HL-60 (cell line): ENCODE measurements at regions not wholly inside any gene's neighbourhood (a gene's known extent, or its start where the extent isn't known, plus 50 kb on each side); places are given as distances from the start of the nearest gene placed in this dataset.

Experiments used
- DNase-seq, 2 experiments: peaks; one replicate each; pipeline ENCODE4 v3.0.0-alpha.2; 2010 to 2020; ENCODE audit warnings: low read depth in 1 of 2, low spot score in 1 of 2
- H3K27ac ChIP-seq: fragments of 250-450 bp; sonication (Bioruptor Pico); replicated peaks from 2 replicates; pipeline ENCODE4 v1.5.1; 2020; ENCODE audit warnings: mild to moderate bottlenecking, moderate library complexity
- H3K27me3 ChIP-seq: fragments of 250-450 bp; sonication (Bioruptor Pico); 2 replicates; pipeline ENCODE4 v1.5.1; 2021; ENCODE audit warnings: mild to moderate bottlenecking, moderate library complexity; ENCODE audit not compliant: insufficient read depth, poor library complexity, severe bottlenecking
- H3K4me3 ChIP-seq: replicated peaks from 2 replicates; pipeline ENCODE4 v1.5.1; 2011; ENCODE audit warnings: mild to moderate bottlenecking, control low read depth, low read length; ENCODE audit not compliant: insufficient read depth
- GABPA ChIP-seq: IDR thresholded peaks from 2 replicates; pipeline ENCODE4 v1.6.1; 2012; ENCODE audit warnings: low read depth
- POLR2AphosphoS5 ChIP-seq: IDR thresholded peaks from 2 replicates; pipeline ENCODE4 v1.6.1; 2012; ENCODE audit warnings: low read depth
- REST ChIP-seq: IDR thresholded peaks from 2 replicates; pipeline ENCODE4 v1.6.1; 2012; ENCODE audit warnings: low read depth; ENCODE audit not compliant: insufficient replicate concordance
- SPI1 ChIP-seq: IDR thresholded peaks from 2 replicates; pipeline ENCODE4 v1.6.1; 2012; ENCODE audit warnings: low read depth, mild to moderate bottlenecking, borderline replicate concordance
- TF ChIP-seq, protein P1 (sequence below): IDR thresholded peaks from one replicate; pipeline ENCODE4 v1.5.1; 2011; ENCODE audit warnings: low read length, control low read depth, inconsistent platforms; ENCODE audit not compliant: insufficient read depth

DNA sequence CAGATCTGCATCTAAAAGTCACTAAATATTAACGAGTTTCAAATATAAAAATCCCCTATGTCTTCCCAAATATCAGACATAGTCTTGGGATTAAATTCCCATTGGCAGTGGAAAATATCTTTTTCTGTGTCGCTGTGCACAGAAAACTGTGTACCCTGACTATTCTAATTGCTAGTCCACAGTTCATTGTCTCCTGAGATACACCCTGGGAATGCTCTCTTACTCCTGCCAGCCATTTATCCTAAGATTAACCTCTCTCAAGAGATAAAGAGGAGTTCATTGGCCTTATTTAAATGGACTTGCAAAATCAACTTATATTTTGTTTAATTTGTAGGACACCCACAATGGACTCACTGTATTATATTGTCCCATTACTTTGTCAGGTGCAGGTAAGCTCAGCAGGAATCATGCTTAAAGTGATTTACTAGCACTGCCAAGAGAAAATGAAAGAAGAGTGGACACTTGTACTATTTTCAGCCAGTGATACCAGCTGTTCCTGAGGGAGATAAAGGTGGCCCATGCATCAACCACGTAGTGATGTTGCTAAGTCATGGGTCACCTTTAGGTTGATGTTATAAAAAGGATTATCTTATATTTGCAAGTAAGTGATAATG, 553.8 kb downstream of the PIK3C3 start:
- no peak for DNase-seq
- no peak overlapping the region for H3K4me3 ChIP-seq
- no peak overlapping the region for H3K27ac ChIP-seq
- TF ChIP-seq POLR2AphosphoS5: no peak
- TF ChIP-seq, protein P1, sequence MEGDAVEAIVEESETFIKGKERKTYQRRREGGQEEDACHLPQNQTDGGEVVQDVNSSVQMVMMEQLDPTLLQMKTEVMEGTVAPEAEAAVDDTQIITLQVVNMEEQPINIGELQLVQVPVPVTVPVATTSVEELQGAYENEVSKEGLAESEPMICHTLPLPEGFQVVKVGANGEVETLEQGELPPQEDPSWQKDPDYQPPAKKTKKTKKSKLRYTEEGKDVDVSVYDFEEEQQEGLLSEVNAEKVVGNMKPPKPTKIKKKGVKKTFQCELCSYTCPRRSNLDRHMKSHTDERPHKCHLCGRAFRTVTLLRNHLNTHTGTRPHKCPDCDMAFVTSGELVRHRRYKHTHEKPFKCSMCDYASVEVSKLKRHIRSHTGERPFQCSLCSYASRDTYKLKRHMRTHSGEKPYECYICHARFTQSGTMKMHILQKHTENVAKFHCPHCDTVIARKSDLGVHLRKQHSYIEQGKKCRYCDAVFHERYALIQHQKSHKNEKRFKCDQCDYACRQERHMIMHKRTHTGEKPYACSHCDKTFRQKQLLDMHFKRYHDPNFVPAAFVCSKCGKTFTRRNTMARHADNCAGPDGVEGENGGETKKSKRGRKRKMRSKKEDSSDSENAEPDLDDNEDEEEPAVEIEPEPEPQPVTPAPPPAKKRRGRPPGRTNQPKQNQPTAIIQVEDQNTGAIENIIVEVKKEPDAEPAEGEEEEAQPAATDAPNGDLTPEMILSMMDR: no peak
- TF ChIP-seq SPI1: no peak
- TF ChIP-seq GABPA: no peak
- no peak for TF ChIP-seq REST
- H3K27me3 ChIP-seq: no peaks in the 10 kb centered on the region

DNA sequence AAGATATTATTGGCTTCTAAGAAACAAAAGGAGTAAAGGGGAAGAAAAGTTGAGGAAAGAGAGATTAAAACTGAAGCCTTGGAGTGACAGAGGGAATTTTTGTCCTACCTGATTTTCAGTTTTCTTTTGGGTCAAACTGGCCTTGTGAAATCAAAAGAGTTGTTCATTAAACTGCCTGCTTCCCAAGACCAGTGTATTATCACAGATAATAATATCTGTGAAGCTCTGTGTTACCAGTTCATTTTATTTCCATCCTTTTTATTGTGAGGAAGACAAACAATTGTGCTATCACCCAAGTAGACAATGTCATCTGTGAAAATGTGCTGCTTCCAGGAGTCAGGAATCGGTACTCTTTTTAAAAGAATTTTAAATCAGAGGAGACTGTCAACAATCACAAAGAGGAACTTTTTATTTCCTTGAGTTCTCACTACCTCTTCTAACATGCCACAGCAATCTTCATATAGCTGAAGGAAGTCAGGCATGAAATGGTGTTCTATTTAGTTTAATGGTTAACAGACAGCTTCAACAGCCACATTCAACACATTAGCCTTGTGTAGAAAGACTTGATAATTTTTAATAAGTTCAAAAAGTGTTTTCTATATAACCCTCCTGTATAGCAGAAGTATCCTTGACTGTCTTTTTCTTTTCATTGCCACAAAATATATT, 554.8 kb downstream of the PIK3C3 start:
- no peak for DNase-seq
- Histone ChIP-seq H3K27me3 (no peaks in the 10 kb centered on the region), H3K4me3 (no peak overlapping the region), H3K27ac (no peak overlapping the region)
- TF ChIP-seq REST: no peak
- TF ChIP-seq SPI1: no peak
- TF ChIP-seq POLR2AphosphoS5: no peak
- TF ChIP-seq GABPA: no peak
- TF ChIP-seq, protein P1: no peak

DNA sequence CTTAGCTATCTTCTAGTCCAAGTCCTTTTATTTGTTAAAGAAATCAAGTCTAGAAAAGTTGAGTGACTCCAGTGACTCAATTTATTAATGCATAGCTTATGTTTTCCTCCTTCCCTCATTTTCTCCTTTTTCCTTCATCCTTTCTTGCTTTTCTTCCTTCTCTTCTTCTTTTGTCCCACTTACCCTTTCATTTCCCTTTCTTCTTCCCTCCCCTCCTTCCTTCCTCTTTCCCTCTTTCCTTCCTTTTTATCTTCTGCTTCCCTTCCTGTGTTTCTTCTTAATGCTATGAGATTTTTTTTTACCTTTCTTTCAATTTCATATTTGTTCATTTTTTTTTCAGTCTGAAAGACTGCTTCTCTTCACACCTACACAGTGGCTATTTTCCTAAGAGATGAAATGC, 555.5 kb downstream of the PIK3C3 start:
- DNase-seq: no peak
- TF ChIP-seq GABPA (no peak), SPI1 (no peak), REST (no peak), POLR2AphosphoS5 (no peak)
- TF ChIP-seq, protein P1: no peak
- H3K27ac ChIP-seq: no peak overlapping the region

More for the DNA sequence above, 555.5 kb downstream of the PIK3C3 start:
- Histone ChIP-seq H3K4me3 (no peak overlapping the region), H3K27me3 (no peaks in the 10 kb centered on the region)
